NCI-H69 (cell line): ENCODE measurements at regions not wholly inside any gene's neighbourhood (a gene's known extent, or its start where the extent isn't known, plus 50 kb on each side); places are given as distances from the start of the nearest gene placed in this dataset.
"Not testable (repeated sequence)": the region's sequence is repeated elsewhere in the genome, so short reads cannot be mapped to it uniquely, and the experiment has no call there.

ENCODE experiments used
- DNase-seq: peaks from one replicate; lab custom pipeline; 2025; lab: John Stamatoyannopoulos, UW

GRCh38 chr4:122100508-122100907 lies 51.6 kb upstream of the BLTP1 start:
- peak; percentile 1 for DNase-seq

- DNase-seq, result no peak
These were observed 52.2 kb upstream of the BLTP1 start for GRCh38 chr4:122099896-122100295.

- no peak for DNase-seq
These were observed 60.2 kb upstream of the BLTP1 start for GRCh38 chr4:122091836-122092405.

GRCh38 chr4:122091397-122091796 lies 60.7 kb upstream of the BLTP1 start:
- no peak for DNase-seq

GRCh38 chr4:122090989-122091388 lies 61.1 kb upstream of the BLTP1 start:
- no peak for DNase-seq

- DNase-seq, result peak; percentile 2
These were observed 65.6 kb upstream of the BLTP1 start for GRCh38 chr4:122086338-122087065.

- DNase-seq, result no peak
These were observed 68.1 kb upstream of the BLTP1 start for GRCh38 chr4:122083989-122084388.

GRCh38 chr4:122083351-122083750 lies 68.8 kb upstream of the BLTP1 start:
- DNase-seq, result no peak

- no peak for DNase-seq
These were observed 69.5 kb upstream of the BLTP1 start for GRCh38 chr4:122082661-122083060.

GRCh38 chr4:122077653-122078052 lies 74.5 kb upstream of the BLTP1 start:
- not testable (repeated sequence) for DNase-seq

GRCh38 chr4:122076835-122077234 lies 75.3 kb upstream of the BLTP1 start:
- not testable (repeated sequence) for DNase-seq

GRCh38 chr4:122073615-122074014 lies 78.5 kb upstream of the BLTP1 start:
- peak; percentile 25 for DNase-seq

GRCh38 chr4:122065915-122066314 lies 86.2 kb upstream of the BLTP1 start:
- no peak for DNase-seq

GRCh38 chr4:122065149-122065548 lies 87.0 kb upstream of the BLTP1 start:
- no peak for DNase-seq

- no peak for DNase-seq
These were observed 98.9 kb upstream of the BLTP1 start for GRCh38 chr4:122053186-122053585.

GRCh38 chr4:122052677-122053076 lies 99.5 kb upstream of the BLTP1 start:
- DNase-seq, result no peak

- no peak for DNase-seq
These were observed 99.0 kb upstream of the TRPC3 start for GRCh38 chr4:122050841-122051240.

GRCh38 chr4:122047456-122048425 lies 95.9 kb upstream of the TRPC3 start:
- DNase-seq, result no peak

GRCh38 chr4:122046255-122046654 lies 94.4 kb upstream of the TRPC3 start:
- no peak for DNase-seq

GRCh38 chr4:122045533-122045932 lies 93.7 kb upstream of the TRPC3 start:
- DNase-seq, result peak; percentile 88

GRCh38 chr4:122044501-122044900 lies 92.6 kb upstream of the TRPC3 start:
- no peak for DNase-seq

- no peak for DNase-seq
These were observed 89.5 kb upstream of the TRPC3 start for GRCh38 chr4:122041312-122041711.

GRCh38 chr4:122038896-122039295 lies 87.0 kb upstream of the TRPC3 start:
- no peak for DNase-seq
